ENCODE measurements at regions not wholly inside any gene's neighbourhood (a gene's known extent, or its start where the extent isn't known, plus 50 kb on each side); places are given as distances from the start of the nearest gene placed in this dataset.

- TF ChIP-seq MYC (IDR thresholded peaks at IDR 0.05; ENCODE audit: borderline replicate concordance, low read length) (no peak), GATA3 (IDR thresholded peaks at IDR 0.05; ENCODE audit: borderline replicate concordance) (no peak), ESRRA (IDR thresholded peaks at IDR 0.05; ENCODE audit: borderline replicate concordance, low read length) (no peak), MAFK (IDR thresholded peaks at IDR 0.05; ENCODE audit: partially characterized antibody) (no peak), CEBPB (IDR thresholded peaks at IDR 0.05) (no peak), SMC3 (IDR thresholded peaks at IDR 0.05) (no peak), RCOR1 (IDR thresholded peaks at IDR 0.05; ENCODE audit: low read depth, low read length) (no peak)
- TF ChIP-seq, protein P1, sequence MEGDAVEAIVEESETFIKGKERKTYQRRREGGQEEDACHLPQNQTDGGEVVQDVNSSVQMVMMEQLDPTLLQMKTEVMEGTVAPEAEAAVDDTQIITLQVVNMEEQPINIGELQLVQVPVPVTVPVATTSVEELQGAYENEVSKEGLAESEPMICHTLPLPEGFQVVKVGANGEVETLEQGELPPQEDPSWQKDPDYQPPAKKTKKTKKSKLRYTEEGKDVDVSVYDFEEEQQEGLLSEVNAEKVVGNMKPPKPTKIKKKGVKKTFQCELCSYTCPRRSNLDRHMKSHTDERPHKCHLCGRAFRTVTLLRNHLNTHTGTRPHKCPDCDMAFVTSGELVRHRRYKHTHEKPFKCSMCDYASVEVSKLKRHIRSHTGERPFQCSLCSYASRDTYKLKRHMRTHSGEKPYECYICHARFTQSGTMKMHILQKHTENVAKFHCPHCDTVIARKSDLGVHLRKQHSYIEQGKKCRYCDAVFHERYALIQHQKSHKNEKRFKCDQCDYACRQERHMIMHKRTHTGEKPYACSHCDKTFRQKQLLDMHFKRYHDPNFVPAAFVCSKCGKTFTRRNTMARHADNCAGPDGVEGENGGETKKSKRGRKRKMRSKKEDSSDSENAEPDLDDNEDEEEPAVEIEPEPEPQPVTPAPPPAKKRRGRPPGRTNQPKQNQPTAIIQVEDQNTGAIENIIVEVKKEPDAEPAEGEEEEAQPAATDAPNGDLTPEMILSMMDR (IDR thresholded peaks at IDR 0.05): no peak
Measured at GRCh38 chr14:22489244-22489545, 99.8 kb downstream of the DAD1 start.
